OCI-LY3 (cell line): ENCODE measurements at regions not wholly inside any gene's neighbourhood (a gene's known extent, or its start where the extent isn't known, plus 50 kb on each side); places are given as distances from the start of the nearest gene placed in this dataset.

ENCODE experiments used
- H2AFZ ChIP-seq: fragments of 200-600, 300-600 bp; shearing (Covaris generic); 2 replicates; pipeline ENCODE4 v1.6.0; 2014; ENCODE audit warnings: antibody characterized with exemption, low read depth, low read length
- H3K27ac ChIP-seq: fragments of 200-600, 300-600 bp; sonication (generic); 2 replicates; pipeline ENCODE4 v1.5.1; 2014; ENCODE audit warnings: mild to moderate bottlenecking, low read length, moderate library complexity, mixed read lengths
- H3K27me3 ChIP-seq: fragments of 200-600, 300-600 bp; sonication (generic); 2 replicates; pipeline ENCODE4 v1.6.1; 2014; ENCODE audit warnings: low read depth, low read length, mixed read lengths
- H3K36me3 ChIP-seq: fragments of 200-600, 300-600 bp; sonication (generic); replicated peaks from 2 replicates; pipeline ENCODE3; 2014; ENCODE audit warnings: low read depth, low read length, mixed read lengths
- H3K4me1 ChIP-seq: fragments of 300-600, 200-600 bp; sonication (generic); 2 replicates; pipeline ENCODE4 v1.6.1; 2014; ENCODE audit warnings: low read length, mixed read lengths
- H3K4me2 ChIP-seq: fragments of 200-600, 300-600 bp; sonication (generic); 2 replicates; pipeline ENCODE4 v1.6.1; 2014; ENCODE audit warnings: low read length, mixed read lengths
- H3K4me3 ChIP-seq: fragments of 300-600, 200-600 bp; sonication (generic); 2 replicates; pipeline ENCODE4 v1.5.1; 2014; ENCODE audit warnings: antibody characterized with exemption, mild to moderate bottlenecking, low read length, moderate library complexity
- H3K79me2 ChIP-seq: fragments of 300-600, 200-600 bp; shearing (Covaris generic); 2 replicates; pipeline ENCODE4 v1.6.1; 2014; ENCODE audit warnings: mild to moderate bottlenecking, low read length, mixed read lengths
- H3K9ac ChIP-seq: fragments of 300-600, 200-600 bp; shearing (Covaris generic); 2 replicates; pipeline ENCODE4 v1.6.0; 2014; ENCODE audit warnings: mild to moderate bottlenecking, low read length, moderate library complexity
- H3K9me3 ChIP-seq: fragments of 200-600, 300-600 bp; shearing (Covaris generic); 2 replicates; pipeline ENCODE4 v1.6.1; 2014; ENCODE audit warnings: low read length, mixed read lengths; ENCODE audit not compliant: insufficient read depth
- H4K20me1 ChIP-seq: fragments of 200-600, 300-600 bp; sonication (generic); 2 replicates; pipeline ENCODE4 v1.6.1; 2016; ENCODE audit warnings: low read length, mixed read lengths; ENCODE audit not compliant: insufficient read depth
- CTCF ChIP-seq: fragments of 200-600, 300-600 bp; sonication (generic); IDR thresholded peaks from 2 replicates; pipeline ENCODE4 v1.5.1; 2014; ENCODE audit warnings: antibody characterized with exemption, low read length, low read depth
- EZH2phosphoT487 ChIP-seq: fragments of 200-600 bp; shearing (Covaris generic); IDR thresholded peaks from 2 replicates; pipeline ENCODE4 v1.6.1; 2018; ENCODE audit warnings: antibody characterized with exemption, mixed run types, low read depth

GRCh38 chr2:186068139-186068801, 329.7 kb downstream of the FSIP2 start:
- Histone ChIP-seq H3K4me3 (no peak overlapping the region), H3K9ac (no peak overlapping the region), H3K27me3 (no peaks in the 10 kb centered on the region), H2AFZ (no peak overlapping the region), H3K9me3 (no peaks in the 10 kb centered on the region), H3K36me3 (no peaks in the 10 kb centered on the region), H3K27ac (no peak overlapping the region), H3K79me2 (no peaks in the 10 kb centered on the region), H3K4me1 (peaks cover 6% of the 10 kb centered on the region), H3K4me2 (no peak overlapping the region), H4K20me1 (no peaks in the 10 kb centered on the region)
- TF ChIP-seq EZH2phosphoT487: no peak
- TF ChIP-seq CTCF: no peak

DNA sequence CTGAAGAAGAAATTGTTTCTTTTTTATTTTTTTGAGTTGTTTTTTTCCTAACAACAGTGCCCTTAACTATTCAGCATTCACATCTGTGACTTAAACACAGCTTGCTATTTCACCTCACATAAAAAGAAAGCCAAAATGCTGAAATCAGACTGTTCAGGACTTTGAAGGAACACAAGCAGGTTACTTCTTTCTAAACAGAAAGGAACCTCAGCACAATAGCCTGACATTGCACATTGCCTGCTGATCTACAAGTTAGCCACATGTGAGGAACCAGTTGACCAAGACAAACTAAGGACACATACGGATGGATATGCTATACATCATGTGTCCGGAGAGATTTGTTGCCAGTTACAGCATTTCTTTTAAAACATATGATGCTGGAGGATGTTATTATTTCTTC, 331.1 kb downstream of the FSIP2 start:
- H3K4me2 ChIP-seq: no peak overlapping the region
- no peak overlapping the region for H2AFZ ChIP-seq
- H3K27ac ChIP-seq: no peak overlapping the region

DNA sequence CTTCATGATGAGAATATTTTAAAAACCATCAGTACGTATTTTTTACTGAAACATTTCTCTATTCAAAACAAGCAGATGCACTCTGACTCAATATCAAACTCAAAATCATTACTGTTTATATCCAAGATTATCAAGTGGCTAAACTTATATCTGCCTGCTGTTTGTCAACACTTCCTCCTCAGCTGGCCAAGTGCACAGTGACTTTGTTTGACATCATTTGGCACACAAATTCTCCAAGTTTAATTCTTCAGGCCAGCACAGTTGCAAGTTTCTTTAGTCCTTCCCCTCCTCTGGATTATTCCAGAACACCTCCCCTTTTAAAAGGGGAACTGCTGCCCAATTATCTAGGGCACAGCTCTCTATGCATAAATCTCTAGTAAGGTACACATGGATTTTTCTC, 346.6 kb downstream of the FSIP2 start:
- Histone ChIP-seq H3K9me3 (no peaks in the 10 kb centered on the region), H3K4me1 (no peaks in the 10 kb centered on the region), H3K4me2 (no peak overlapping the region), H4K20me1 (no peaks in the 10 kb centered on the region), H3K9ac (no peak overlapping the region), H3K27ac (no peak overlapping the region), H3K79me2 (no peaks in the 10 kb centered on the region), H2AFZ (no peak overlapping the region), H3K4me3 (no peak overlapping the region), H3K36me3 (no peaks in the 10 kb centered on the region), H3K27me3 (no peaks in the 10 kb centered on the region)
- TF ChIP-seq EZH2phosphoT487 (no peak), CTCF (no peak)

More for the DNA sequence above, 331.1 kb downstream of the FSIP2 start:
- H3K79me2 ChIP-seq: no peaks in the 10 kb centered on the region
- no peaks in the 10 kb centered on the region for H3K36me3 ChIP-seq
- no peaks in the 10 kb centered on the region for H3K9me3 ChIP-seq
- no peaks in the 10 kb centered on the region for H3K27me3 ChIP-seq
- H3K9ac ChIP-seq: no peak overlapping the region
- H3K4me3 ChIP-seq: no peak overlapping the region
- H3K4me1 ChIP-seq: peaks cover 1% of the 10 kb centered on the region
- no peak for TF ChIP-seq CTCF
- TF ChIP-seq EZH2phosphoT487: no peak
- no peaks in the 10 kb centered on the region for H4K20me1 ChIP-seq

- Histone ChIP-seq H3K36me3 (no peaks in the 10 kb centered on the region), H3K9me3 (no peaks in the 10 kb centered on the region), H3K9ac (no peak overlapping the region), H4K20me1 (no peaks in the 10 kb centered on the region), H3K4me2 (no peak overlapping the region), H3K4me3 (no peak overlapping the region), H2AFZ (no peak overlapping the region), H3K79me2 (no peaks in the 10 kb centered on the region), H3K4me1 (no peaks in the 10 kb centered on the region), H3K27ac (no peak overlapping the region), H3K27me3 (no peaks in the 10 kb centered on the region)
- TF ChIP-seq CTCF: no peak
- no peak for TF ChIP-seq EZH2phosphoT487
Measured at GRCh38 chr2:186093174-186093573, 354.6 kb downstream of the FSIP2 start.
